ENCODE measurements at regions not wholly inside any gene's neighbourhood (a gene's known extent, or its start where the extent isn't known, plus 50 kb on each side); places are given as distances from the start of the nearest gene placed in this dataset.

GRCh38 chr6:8645212-8645611, 209.9 kb upstream of the SLC35B3 start:
- H3K4me1 ChIP-seq = no peaks in the 10 kb centered on the region
- H3K9me3 ChIP-seq = no peaks in the 10 kb centered on the region
- no peaks in the 10 kb centered on the region for H3K27me3 ChIP-seq
- no peak overlapping the region for H3K27ac ChIP-seq
- no peak for DNase-seq
- TF ChIP-seq POLR2A (IDR thresholded peaks at IDR 0.05) = no peak
- no peak for TF ChIP-seq CTCF (IDR thresholded peaks at IDR 0.05)
- H3K4me3 ChIP-seq = no peak overlapping the region
- H3K36me3 ChIP-seq = no peaks in the 10 kb centered on the region
- intact Hi-C loops (cut with DNase I; ENCODE audit: low total_unique reads) = no loop called here

GRCh38 chr6:8644306-8644705, 209.0 kb upstream of the SLC35B3 start:
- DNase-seq = no peak
- Histone ChIP-seq H3K27me3 (no peaks in the 10 kb centered on the region), H3K36me3 (no peaks in the 10 kb centered on the region), H3K9me3 (no peaks in the 10 kb centered on the region), H3K4me3 (no peak overlapping the region), H3K4me1 (no peaks in the 10 kb centered on the region), H3K27ac (no peak overlapping the region)
- TF ChIP-seq POLR2A (IDR thresholded peaks at IDR 0.05) = no peak
- no peak for TF ChIP-seq CTCF (IDR thresholded peaks at IDR 0.05)
- intact Hi-C loops (cut with DNase I; ENCODE audit: low total_unique reads) = no loop called here

- Histone ChIP-seq H3K4me1 (no peaks in the 10 kb centered on the region), H3K9me3 (no peaks in the 10 kb centered on the region), H3K36me3 (no peaks in the 10 kb centered on the region), H3K27ac (no peak overlapping the region), H3K4me3 (no peak overlapping the region), H3K27me3 (no peaks in the 10 kb centered on the region)
- no peak for TF ChIP-seq CTCF (IDR thresholded peaks at IDR 0.05)
- TF ChIP-seq POLR2A (IDR thresholded peaks at IDR 0.05) = no peak
- no peak for DNase-seq
- intact Hi-C loops (cut with DNase I; ENCODE audit: low total_unique reads) = no loop called here
Measured at GRCh38 chr6:8642854-8643253, 207.5 kb upstream of the SLC35B3 start.

- no peaks in the 10 kb centered on the region for H3K9me3 ChIP-seq
- no peaks in the 10 kb centered on the region for H3K36me3 ChIP-seq
- H3K27me3 ChIP-seq = no peaks in the 10 kb centered on the region
- intact Hi-C loops (cut with DNase I; ENCODE audit: low total_unique reads) = no loop called here
- TF ChIP-seq CTCF (IDR thresholded peaks at IDR 0.05) = no peak
- TF ChIP-seq POLR2A (IDR thresholded peaks at IDR 0.05) = no peak
- H3K27ac ChIP-seq = no peak overlapping the region
- H3K4me3 ChIP-seq = no peak overlapping the region
- no peak for DNase-seq
- H3K4me1 ChIP-seq = no peaks in the 10 kb centered on the region
Measured at GRCh38 chr6:8642131-8642530, 206.8 kb upstream of the SLC35B3 start.

- TF ChIP-seq POLR2A (IDR thresholded peaks at IDR 0.05) = no peak
- no peak for TF ChIP-seq CTCF (IDR thresholded peaks at IDR 0.05)
- DNase-seq = no peak
- H3K4me1 ChIP-seq = no peaks in the 10 kb centered on the region
- no peak overlapping the region for H3K27ac ChIP-seq
- intact Hi-C loops (cut with DNase I; ENCODE audit: low total_unique reads) = no loop called here
- H3K9me3 ChIP-seq = no peaks in the 10 kb centered on the region
- H3K36me3 ChIP-seq = no peaks in the 10 kb centered on the region
- no peak overlapping the region for H3K4me3 ChIP-seq
- no peaks in the 10 kb centered on the region for H3K27me3 ChIP-seq
Measured at GRCh38 chr6:8639928-8640649, 204.7 kb upstream of the SLC35B3 start.

Data from uterus (tissue), 3 donors.